ENCODE measurements at regions not wholly inside any gene's neighbourhood (a gene's known extent, or its start where the extent isn't known, plus 50 kb on each side); places are given as distances from the start of the nearest gene placed in this dataset.

DNA sequence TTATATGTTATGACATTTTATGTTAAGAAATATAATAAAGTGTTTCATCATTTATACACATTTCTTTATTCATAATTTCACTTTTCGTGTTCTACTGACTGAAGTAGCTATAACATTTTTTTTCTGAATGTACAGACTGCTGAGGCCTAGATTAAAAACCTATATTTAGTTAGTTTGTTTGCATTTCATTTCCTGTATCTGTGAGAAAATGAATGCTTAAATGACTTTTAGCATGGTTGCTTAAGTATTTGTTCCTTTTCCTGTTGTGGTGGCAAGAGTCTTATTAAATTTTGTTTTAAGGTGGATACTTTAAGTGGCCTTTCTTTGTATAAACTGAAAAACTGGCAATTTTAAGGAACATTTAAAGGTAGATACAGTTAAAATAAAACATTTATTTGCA lies 779.7 kb upstream of the MAN1A1 start:
- TF ChIP-seq ZKSCAN8 (CRISPR knock-in tag; IDR thresholded peaks at IDR 0.05) (no peak), ZZZ3 (IDR thresholded peaks at IDR 0.05) (no peak), U2AF1 (optimal IDR thresholded peaks at IDR 0.05; ENCODE audit: low read depth, low read length) (no peak), TAF1 (IDR thresholded peaks at IDR 0.05; ENCODE audit: control insufficient read depth, extremely low read depth, insufficient read depth, low read length, severe bottlenecking) (no peak), SMAD3 (CRISPR knock-in tag; conservative IDR thresholded peaks at IDR 0.05) (no peak)
- TF ChIP-seq, protein P1, sequence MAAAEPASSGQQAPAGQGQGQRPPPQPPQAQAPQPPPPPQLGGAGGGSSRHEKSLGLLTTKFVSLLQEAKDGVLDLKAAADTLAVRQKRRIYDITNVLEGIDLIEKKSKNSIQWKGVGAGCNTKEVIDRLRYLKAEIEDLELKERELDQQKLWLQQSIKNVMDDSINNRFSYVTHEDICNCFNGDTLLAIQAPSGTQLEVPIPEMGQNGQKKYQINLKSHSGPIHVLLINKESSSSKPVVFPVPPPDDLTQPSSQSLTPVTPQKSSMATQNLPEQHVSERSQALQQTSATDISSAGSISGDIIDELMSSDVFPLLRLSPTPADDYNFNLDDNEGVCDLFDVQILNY (CRISPR knock-in tag; IDR thresholded peaks at IDR 0.05) = no peak
- TF ChIP-seq, protein P2, sequence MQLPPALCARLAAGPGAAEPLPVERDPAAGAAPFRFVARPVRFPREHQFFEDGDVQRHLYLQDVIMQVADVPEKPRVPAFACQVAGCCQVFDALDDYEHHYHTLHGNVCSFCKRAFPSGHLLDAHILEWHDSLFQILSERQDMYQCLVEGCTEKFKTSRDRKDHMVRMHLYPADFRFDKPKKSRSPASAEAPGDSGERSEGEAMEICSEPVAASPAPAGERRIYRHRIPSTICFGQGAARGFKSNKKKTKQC (CRISPR knock-in tag; IDR thresholded peaks at IDR 0.05) = no peak
